HL-60/S4 treated with phorbol 12-myristate 13-acetate at 8.2 ng/mL for 4 days and 3 days (cell line): ENCODE measurements at regions not wholly inside any gene's neighbourhood (a gene's known extent, or its start where the extent isn't known, plus 50 kb on each side); places are given as distances from the start of the nearest gene placed in this dataset.

Source experiments
- in situ Hi-C: fragments of 300-500 bp; cut with MboI; formaldehyde crosslinking; loops from 2 replicates; pipeline ENCODE4 v1.15.0; 2022; ENCODE audit warnings: low sequenced_read_pairs

GRCh38 chr12:92216092-92216491, 70.4 kb upstream of the BTG1 start:
- in situ Hi-C loops: no loop called here

GRCh38 chr12:92215358-92215757, 69.7 kb upstream of the BTG1 start:
- in situ Hi-C loops: no loop called here

- in situ Hi-C loops: no loop called here
Observed at GRCh38 chr12:92213166-92213565, 67.5 kb upstream of the BTG1 start.

GRCh38 chr12:92210071-92210470, 64.4 kb upstream of the BTG1 start:
- in situ Hi-C loops: no loop called here

- in situ Hi-C loops: no loop called here
Observed at GRCh38 chr12:92208613-92209121, 63.0 kb upstream of the BTG1 start.

- in situ Hi-C loops: no loop called here
Observed at GRCh38 chr12:92206596-92206995, 61.0 kb upstream of the BTG1 start.

- in situ Hi-C loops: no loop called here
Observed at GRCh38 chr12:92206011-92206410, 60.4 kb upstream of the BTG1 start.

- in situ Hi-C loops: no loop called here
Observed at GRCh38 chr12:92199819-92200576, 54.4 kb upstream of the BTG1 start.

- in situ Hi-C loops: no loop called here
Observed at GRCh38 chr12:92197815-92198214, 52.2 kb upstream of the BTG1 start.

GRCh38 chr12:92196368-92196767, 50.7 kb upstream of the BTG1 start:
- in situ Hi-C loops: no loop called here
